HFFc6 (cell line): ENCODE measurements at regions not wholly inside any gene's neighbourhood (a gene's known extent, or its start where the extent isn't known, plus 50 kb on each side); places are given as distances from the start of the nearest gene placed in this dataset.

Source experiments
- DNase-seq: peaks from one replicate; pipeline ENCODE4 v3.0.0-alpha.2; 2018
- H3K27ac Mint-ChIP-seq: 2 replicates; pipeline ENCODE4 v1.8.0; 2020; ENCODE audit warnings: mild to moderate bottlenecking, mixed read lengths
- H3K27me3 Mint-ChIP-seq: 2 replicates; pipeline ENCODE4 v1.8.0; 2021; ENCODE audit warnings: mild to moderate bottlenecking, moderate library complexity, mixed read lengths; ENCODE audit not compliant: insufficient read depth
- H3K36me3 Mint-ChIP-seq: 2 replicates; pipeline ENCODE4 v1.8.0; 2021; ENCODE audit warnings: low read depth, mixed read lengths
- H3K4me1 Mint-ChIP-seq: 2 replicates; pipeline ENCODE4 v1.8.0; 2020; ENCODE audit warnings: low read depth, mixed read lengths
- H3K4me3 Mint-ChIP-seq: 2 replicates; pipeline ENCODE4 v1.8.0; 2020; ENCODE audit warnings: mild to moderate bottlenecking, moderate library complexity, mixed read lengths
- H3K9me3 Mint-ChIP-seq: 2 replicates; pipeline ENCODE4 v1.8.0; 2020; ENCODE audit warnings: mild to moderate bottlenecking, mixed read lengths
- TF ChIP-seq, protein P1 (sequence below): fragments of 200-600 bp; sonication (generic); IDR thresholded peaks from 2 replicates; pipeline ENCODE4 v1.5.0; 2021; ENCODE audit warnings: antibody characterized with exemption, mild to moderate bottlenecking

DNA sequence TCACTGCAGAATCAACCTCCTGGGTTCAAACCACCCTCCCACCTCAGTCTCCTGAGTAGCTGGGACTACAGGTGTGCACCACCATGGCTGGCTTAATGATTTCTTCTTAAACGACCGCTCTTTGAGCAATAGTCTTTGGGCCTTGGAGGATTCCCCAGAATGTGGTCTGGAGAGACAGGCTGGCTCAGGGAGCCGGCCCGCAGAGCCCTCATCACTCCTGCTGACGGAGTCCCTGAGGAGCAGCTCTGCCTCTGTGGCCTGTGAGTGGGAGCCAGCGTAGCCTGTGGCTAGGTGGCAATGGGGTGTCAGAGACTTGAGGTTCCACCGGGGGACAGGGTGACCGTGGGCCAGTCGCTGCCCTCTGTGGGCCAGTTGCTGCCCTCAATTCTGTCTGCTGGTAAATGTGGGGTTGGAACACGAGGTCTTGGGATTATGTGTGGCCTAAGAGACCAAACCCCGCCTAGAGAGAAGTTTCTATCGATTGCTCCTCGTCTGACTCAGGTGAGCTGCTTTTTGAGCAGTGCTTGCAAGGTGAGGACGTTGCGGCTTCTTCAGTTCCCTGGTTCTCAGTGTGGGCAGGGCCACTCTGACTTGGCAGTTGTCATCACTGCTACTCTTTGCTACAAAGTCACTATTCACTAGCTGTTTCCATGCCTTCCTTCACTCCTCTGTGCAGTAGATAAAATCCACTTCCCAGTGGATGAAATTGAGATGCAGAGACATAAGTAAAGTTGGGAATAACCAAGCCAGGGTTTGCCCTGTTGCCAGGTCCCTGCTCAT is 124.8 kb upstream of the NECTIN1 start:
- no peaks in the 10 kb centered on the region for H3K4me1 Mint-ChIP-seq
- peaks cover 35% of the 10 kb centered on the region for H3K27me3 Mint-ChIP-seq
- no peak overlapping the region for H3K4me3 Mint-ChIP-seq
- H3K27ac Mint-ChIP-seq = no peak overlapping the region
- no peaks in the 10 kb centered on the region for H3K36me3 Mint-ChIP-seq
- DNase-seq = no peak
- H3K9me3 Mint-ChIP-seq = no peaks in the 10 kb centered on the region
- TF ChIP-seq, protein P1, sequence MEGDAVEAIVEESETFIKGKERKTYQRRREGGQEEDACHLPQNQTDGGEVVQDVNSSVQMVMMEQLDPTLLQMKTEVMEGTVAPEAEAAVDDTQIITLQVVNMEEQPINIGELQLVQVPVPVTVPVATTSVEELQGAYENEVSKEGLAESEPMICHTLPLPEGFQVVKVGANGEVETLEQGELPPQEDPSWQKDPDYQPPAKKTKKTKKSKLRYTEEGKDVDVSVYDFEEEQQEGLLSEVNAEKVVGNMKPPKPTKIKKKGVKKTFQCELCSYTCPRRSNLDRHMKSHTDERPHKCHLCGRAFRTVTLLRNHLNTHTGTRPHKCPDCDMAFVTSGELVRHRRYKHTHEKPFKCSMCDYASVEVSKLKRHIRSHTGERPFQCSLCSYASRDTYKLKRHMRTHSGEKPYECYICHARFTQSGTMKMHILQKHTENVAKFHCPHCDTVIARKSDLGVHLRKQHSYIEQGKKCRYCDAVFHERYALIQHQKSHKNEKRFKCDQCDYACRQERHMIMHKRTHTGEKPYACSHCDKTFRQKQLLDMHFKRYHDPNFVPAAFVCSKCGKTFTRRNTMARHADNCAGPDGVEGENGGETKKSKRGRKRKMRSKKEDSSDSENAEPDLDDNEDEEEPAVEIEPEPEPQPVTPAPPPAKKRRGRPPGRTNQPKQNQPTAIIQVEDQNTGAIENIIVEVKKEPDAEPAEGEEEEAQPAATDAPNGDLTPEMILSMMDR = no peak

- Mint-ChIP-seq H3K36me3 (no peaks in the 10 kb centered on the region), H3K4me1 (no peaks in the 10 kb centered on the region), H3K27ac (no peak overlapping the region), H3K27me3 (peaks cover 28% of the 10 kb centered on the region), H3K9me3 (no peaks in the 10 kb centered on the region), H3K4me3 (no peak overlapping the region)
- no peak for DNase-seq
- TF ChIP-seq, protein P1 = no peak
Measured at GRCh38 chr11:119852741-119853140, 123.7 kb upstream of the NECTIN1 start.

DNA sequence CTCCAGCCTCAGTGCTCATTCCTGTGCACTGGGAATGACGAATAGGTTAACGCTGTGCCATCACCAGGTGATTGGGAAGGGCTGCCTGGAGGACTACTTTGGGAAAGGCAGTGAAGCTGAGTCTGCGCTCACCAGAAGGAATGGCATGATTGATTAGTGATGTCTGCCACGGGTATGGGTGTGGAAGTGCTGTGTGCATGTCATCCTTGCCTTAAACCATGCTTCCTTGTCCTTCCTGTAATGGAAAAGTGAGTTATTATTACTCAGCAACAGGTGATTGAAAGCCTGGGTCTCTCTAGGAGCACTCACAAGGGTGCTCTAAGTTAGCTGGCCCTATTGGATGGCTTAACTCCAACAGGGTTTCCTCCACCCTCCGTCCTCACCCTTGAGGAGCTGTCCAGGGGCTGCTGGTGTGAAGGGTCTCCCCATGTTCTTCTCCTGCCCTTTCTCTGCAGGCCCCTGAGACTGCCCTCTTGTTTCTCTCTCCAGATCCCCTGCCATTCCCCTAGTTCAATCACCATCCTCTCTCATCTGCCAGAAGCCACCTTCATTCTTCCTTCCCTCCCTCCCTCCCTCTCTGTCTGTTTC is 121.9 kb upstream of the NECTIN1 start:
- TF ChIP-seq, protein P1 = no peak
- Mint-ChIP-seq H3K27me3 (peaks cover 27% of the 10 kb centered on the region), H3K4me1 (no peaks in the 10 kb centered on the region), H3K9me3 (0 out of 2 replicates have a peak, but pooled peaks cover 6% of the 10 kb centered on the region), H3K27ac (no peak overlapping the region), H3K4me3 (no peak overlapping the region), H3K36me3 (no peaks in the 10 kb centered on the region)
- DNase-seq = no peak

GRCh38 chr11:119849872-119850271 is 120.9 kb upstream of the NECTIN1 start:
- Mint-ChIP-seq H3K4me3 (no peak overlapping the region), H3K4me1 (no peaks in the 10 kb centered on the region), H3K27me3 (peaks cover 22% of the 10 kb centered on the region), H3K9me3 (0 out of 2 replicates have a peak, but pooled peaks cover 6% of the 10 kb centered on the region), H3K36me3 (no peaks in the 10 kb centered on the region), H3K27ac (no peak overlapping the region)
- TF ChIP-seq, protein P1 = no peak
- no peak for DNase-seq

- H3K36me3 Mint-ChIP-seq = no peaks in the 10 kb centered on the region
- 0 out of 2 replicates have a peak, but pooled peaks cover 6% of the 10 kb centered on the region for H3K9me3 Mint-ChIP-seq
- no peak for DNase-seq
- H3K27ac Mint-ChIP-seq = no peak overlapping the region
- no peaks in the 10 kb centered on the region for H3K4me1 Mint-ChIP-seq
- TF ChIP-seq, protein P1 = no peak
- H3K4me3 Mint-ChIP-seq = no peak overlapping the region
- H3K27me3 Mint-ChIP-seq = peaks cover 20% of the 10 kb centered on the region
Measured at GRCh38 chr11:119847853-119848252, 118.9 kb upstream of the NECTIN1 start.
